Thyroid gland (tissue), 4 donors: ENCODE measurements at regions not wholly inside any gene's neighbourhood (a gene's known extent, or its start where the extent isn't known, plus 50 kb on each side); places are given as distances from the start of the nearest gene placed in this dataset.

ENCODE experiments used
- DNase-seq, 2 donors: peaks; one replicate each; pipeline ENCODE4 v3.0.0-alpha.2; 2019
- H3K27ac ChIP-seq, 3 donors: fragments of 200-600 bp; sonication (generic); 1 replicate in 2 of 3; 2 replicates in 1 of 3; pipeline ENCODE4 v1.5.1; 2016 to 2019; ENCODE audit warnings: mild to moderate bottlenecking in 1 of 3, moderate library complexity in 1 of 3
- H3K27me3 ChIP-seq: fragments of 200-600 bp; sonication (generic); one replicate; pipeline ENCODE4 v1.5.1; 2019
- H3K36me3 ChIP-seq, 2 donors: fragments of 200-600 bp; sonication (generic); one replicate each; pipeline ENCODE4 v1.5.1; 2016 to 2019
- H3K4me1 ChIP-seq, 2 donors: fragments of 200-600 bp; sonication (generic); one replicate each; pipeline ENCODE4 v1.5.1; 2017 to 2019
- H3K4me3 ChIP-seq, 3 donors: fragments of 200-600 bp; sonication (generic); replicated peaks in 1 of 3; 1 replicate in 2 of 3; 2 replicates in 1 of 3; pipeline ENCODE4 v1.5.1; 2016; ENCODE audit warnings: mild to moderate bottlenecking in 1 of 3
- H3K9me3 ChIP-seq: fragments of 200-600 bp; sonication (generic); one replicate; pipeline ENCODE4 v1.5.1; 2017
- POLR2A ChIP-seq, 2 donors: fragments of 450-650 bp; IDR thresholded peaks; one replicate each; pipeline ENCODE4 v1.6.1; 2017; ENCODE audit warnings: antibody characterized with exemption in 2 of 2, mild to moderate bottlenecking in 2 of 2, moderate library complexity in 1 of 2
- WGBS, 2 donors: methylation state at CpG; one replicate each; pipeline ENCODE4 v1.1.5; 2017; 5-methylcytosine and 5-hydroxymethylcytosine counted together
- intact Hi-C: fragments of 100-400 bp; cut with DNase I; formaldehyde crosslinking; loops from one replicate; pipeline ENCODE4 v1.15.1; 2023
- TF ChIP-seq, protein P1 (sequence below), 6 experiments: fragments of 200-600 bp in 3 of 6; fragments of 450-650 bp in 3 of 6; sonication (generic) in 3 of 6; IDR thresholded peaks; one replicate each; pipeline ENCODE4 v1.5.1; 2016 to 2019; ENCODE audit warnings: antibody characterized with exemption in 6 of 6, mild to moderate bottlenecking in 2 of 6, inconsistent platforms in 1 of 6, moderate library complexity in 1 of 6

DNA sequence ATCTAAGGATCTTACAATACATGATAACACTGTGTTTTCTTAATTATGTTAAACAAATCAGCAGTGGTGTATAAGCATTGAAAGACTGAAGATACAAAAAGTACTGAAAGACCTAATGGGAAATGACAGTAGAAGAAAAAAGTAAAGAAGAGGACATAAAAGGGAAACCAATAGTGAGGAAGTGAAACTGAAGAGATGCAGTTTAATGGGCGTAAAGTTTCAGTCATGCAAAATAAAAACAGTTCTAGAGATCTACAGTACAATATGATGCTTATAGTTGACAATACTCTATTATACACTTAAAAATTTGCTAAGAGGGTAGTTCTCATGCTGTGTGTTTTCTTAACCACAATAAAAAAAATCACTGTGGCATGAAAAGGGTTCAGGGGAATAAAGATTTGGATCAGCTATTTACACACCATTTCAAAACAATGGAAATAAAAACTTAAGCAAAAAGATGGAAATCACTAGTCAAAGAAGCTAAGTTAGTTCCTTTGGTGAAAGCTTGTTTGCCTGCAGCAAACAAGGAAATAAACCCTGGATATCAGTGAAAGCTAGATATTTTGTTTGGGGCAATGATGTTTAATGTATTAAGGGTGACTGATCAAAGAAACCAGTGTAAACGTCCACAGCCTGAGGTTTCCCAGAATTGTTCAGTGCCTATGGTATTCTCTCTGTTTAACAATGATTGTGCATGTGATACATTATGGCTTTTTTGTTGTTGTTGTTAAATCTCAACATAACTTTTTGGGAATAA is 1160.8 kb upstream of the ADGRL2 start:
- H3K27ac ChIP-seq: no peak overlapping the region
- intact Hi-C loops: no loop called here
- H3K9me3 ChIP-seq: no peaks in the 10 kb centered on the region
- no peaks in the 10 kb centered on the region for H3K4me1 ChIP-seq
- TF ChIP-seq, protein P1, sequence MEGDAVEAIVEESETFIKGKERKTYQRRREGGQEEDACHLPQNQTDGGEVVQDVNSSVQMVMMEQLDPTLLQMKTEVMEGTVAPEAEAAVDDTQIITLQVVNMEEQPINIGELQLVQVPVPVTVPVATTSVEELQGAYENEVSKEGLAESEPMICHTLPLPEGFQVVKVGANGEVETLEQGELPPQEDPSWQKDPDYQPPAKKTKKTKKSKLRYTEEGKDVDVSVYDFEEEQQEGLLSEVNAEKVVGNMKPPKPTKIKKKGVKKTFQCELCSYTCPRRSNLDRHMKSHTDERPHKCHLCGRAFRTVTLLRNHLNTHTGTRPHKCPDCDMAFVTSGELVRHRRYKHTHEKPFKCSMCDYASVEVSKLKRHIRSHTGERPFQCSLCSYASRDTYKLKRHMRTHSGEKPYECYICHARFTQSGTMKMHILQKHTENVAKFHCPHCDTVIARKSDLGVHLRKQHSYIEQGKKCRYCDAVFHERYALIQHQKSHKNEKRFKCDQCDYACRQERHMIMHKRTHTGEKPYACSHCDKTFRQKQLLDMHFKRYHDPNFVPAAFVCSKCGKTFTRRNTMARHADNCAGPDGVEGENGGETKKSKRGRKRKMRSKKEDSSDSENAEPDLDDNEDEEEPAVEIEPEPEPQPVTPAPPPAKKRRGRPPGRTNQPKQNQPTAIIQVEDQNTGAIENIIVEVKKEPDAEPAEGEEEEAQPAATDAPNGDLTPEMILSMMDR (IDR thresholded peaks at IDR 0.05): no peak
- no peak for TF ChIP-seq POLR2A (IDR thresholded peaks at IDR 0.05)
- no peak overlapping the region for H3K4me3 ChIP-seq
- no peaks in the 10 kb centered on the region for H3K27me3 ChIP-seq
- H3K36me3 ChIP-seq: no peaks in the 10 kb centered on the region
- no peak for DNase-seq
- 24 to 38% methylated on average over 2 of the region's 2 CpGs for WGBS, 2 donors

DNA sequence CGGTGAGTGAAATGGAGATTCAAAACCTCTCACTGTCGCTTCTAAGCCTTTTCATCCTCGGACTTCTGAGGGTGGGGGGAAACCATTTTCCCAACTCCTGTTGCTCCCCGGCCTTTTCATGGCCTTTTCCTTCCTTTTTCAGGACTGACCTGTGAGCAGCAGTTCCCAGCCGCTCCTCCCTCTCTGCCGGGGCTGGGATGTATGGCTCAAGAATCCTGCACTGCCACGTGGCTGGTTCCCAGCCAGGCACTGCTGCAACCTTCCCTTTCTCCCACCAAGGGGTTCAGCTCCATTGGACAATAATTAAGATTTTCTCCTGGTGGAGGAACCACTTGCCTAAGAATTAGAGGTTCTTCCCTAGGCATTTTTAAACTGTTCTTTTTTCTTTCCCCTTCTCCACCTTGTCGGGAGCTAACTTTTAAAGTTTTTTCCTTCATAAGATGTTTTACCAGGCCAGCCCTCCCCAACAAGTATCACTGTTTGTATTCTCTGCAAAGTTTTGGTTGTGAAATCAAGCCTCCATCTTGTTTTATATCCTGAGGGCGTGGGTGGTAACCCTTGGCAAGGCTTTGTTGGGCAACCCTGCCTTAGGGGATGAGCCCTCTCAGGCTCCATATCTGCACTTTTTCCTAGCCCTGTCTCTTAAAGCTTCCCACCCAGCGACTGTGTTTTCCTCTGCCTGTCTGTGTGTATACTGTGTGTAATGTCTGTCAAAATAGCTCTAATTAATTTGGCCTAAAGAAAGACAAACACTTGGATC is 1166.6 kb upstream of the ADGRL2 start:
- WGBS, 2 donors: 68 to 69% methylated on average over 10 of the region's 10 CpGs
- H3K9me3 ChIP-seq: no peaks in the 10 kb centered on the region
- no peaks in the 10 kb centered on the region for H3K27me3 ChIP-seq
- H3K27ac ChIP-seq: no peak overlapping the region
- no peak for DNase-seq
- no peaks in the 10 kb centered on the region for H3K4me1 ChIP-seq
- no peak overlapping the region for H3K4me3 ChIP-seq
- intact Hi-C loops: no loop called here
- TF ChIP-seq, protein P1 (IDR thresholded peaks at IDR 0.05): no peak
- TF ChIP-seq POLR2A (IDR thresholded peaks at IDR 0.05): no peak
- no peaks in the 10 kb centered on the region for H3K36me3 ChIP-seq

DNA sequence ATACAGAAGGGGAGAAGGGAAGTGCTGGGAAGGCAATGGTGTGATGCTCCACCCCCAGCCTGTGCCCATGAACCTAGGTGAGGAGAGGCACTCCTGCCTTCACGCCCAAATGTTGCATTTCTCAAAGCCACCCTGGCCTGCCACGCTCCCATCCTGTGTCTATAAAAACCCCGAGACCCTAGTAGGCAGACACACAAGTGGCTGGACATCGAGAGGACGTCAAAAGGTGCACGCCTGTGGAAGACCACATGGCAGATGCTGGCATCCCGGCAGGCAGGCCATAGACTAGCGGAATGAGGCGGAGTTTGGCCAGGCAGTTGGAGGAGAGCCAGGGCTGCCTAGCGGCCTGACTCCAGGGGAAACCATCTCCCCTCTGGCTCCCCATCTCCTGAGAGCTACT is 1168.5 kb upstream of the ADGRL2 start:
- intact Hi-C loops: no loop called here
- Histone ChIP-seq H3K36me3 (no peaks in the 10 kb centered on the region), H3K9me3 (no peaks in the 10 kb centered on the region), H3K27ac (no peak overlapping the region), H3K4me3 (no peak overlapping the region), H3K4me1 (no peaks in the 10 kb centered on the region), H3K27me3 (no peaks in the 10 kb centered on the region)
- TF ChIP-seq POLR2A (IDR thresholded peaks at IDR 0.05): no peak
- TF ChIP-seq, protein P1 (IDR thresholded peaks at IDR 0.05): no peak
- WGBS, 2 donors: 86 to 89% methylated on average over 8 to 9 of the region's 10 CpGs
- no peak for DNase-seq

DNA sequence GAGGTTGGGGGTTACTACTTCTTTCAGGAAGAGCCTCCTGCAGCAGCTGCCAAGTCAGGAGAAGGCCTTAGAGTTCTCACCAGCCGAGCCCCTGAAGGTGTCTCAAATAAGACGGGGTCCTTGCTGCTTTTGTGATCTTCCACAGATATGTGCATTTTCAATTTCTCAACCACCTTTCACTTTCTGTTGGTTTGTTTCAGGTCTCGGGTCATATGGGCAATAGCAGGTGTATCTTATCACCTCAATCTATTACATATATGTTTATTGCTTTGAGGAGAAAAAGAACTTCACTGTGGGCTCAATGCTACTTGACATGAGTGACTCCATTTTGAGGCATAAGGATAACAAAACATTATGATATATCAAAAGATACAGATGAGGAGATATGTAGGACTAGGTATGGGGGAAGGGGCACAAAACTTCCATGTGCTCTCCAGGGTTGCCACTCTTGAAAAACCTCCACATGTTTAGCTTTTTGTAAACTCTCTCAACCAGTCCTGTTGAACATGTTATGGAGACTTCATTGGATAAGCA is 1171.4 kb upstream of the ADGRL2 start:
- no peaks in the 10 kb centered on the region for H3K36me3 ChIP-seq
- intact Hi-C loops: no loop called here
- no peaks in the 10 kb centered on the region for H3K27me3 ChIP-seq
- TF ChIP-seq POLR2A (IDR thresholded peaks at IDR 0.05): no peak
- TF ChIP-seq, protein P1 (IDR thresholded peaks at IDR 0.05): no peak
- H3K27ac ChIP-seq: no peak overlapping the region
- no peaks in the 10 kb centered on the region for H3K9me3 ChIP-seq
- DNase-seq: no peak
- 91 to 94% methylated on average over 3 of the region's 3 CpGs for WGBS, 2 donors
- H3K4me3 ChIP-seq: no peak overlapping the region
- no peaks in the 10 kb centered on the region for H3K4me1 ChIP-seq

DNA sequence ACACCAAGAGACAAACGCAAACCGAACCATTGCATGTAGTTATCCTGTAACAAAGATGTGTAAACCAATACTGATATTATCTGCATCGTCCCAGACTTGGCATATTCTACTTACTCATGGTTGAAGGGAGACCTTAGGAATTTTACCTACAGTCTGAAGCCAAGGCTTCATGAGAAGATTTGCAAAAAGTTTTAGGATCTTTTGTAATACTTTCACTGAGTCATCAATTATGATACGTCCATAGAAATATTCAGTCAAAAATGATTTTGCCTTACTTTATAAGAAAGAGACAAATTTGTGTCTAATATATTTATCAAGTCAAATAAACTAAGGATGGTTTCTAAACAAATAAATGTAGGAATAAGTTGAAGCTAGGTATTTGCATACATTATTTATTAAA is 1176.1 kb upstream of the ADGRL2 start:
- intact Hi-C loops: no loop called here
- H3K36me3 ChIP-seq: no peaks in the 10 kb centered on the region
- no peak overlapping the region for H3K27ac ChIP-seq
- no peaks in the 10 kb centered on the region for H3K27me3 ChIP-seq
- H3K4me1 ChIP-seq: no peaks in the 10 kb centered on the region
- TF ChIP-seq, protein P1 (IDR thresholded peaks at IDR 0.05): no peak
- no peak for TF ChIP-seq POLR2A (IDR thresholded peaks at IDR 0.05)
- no peak for DNase-seq
- H3K9me3 ChIP-seq: no peaks in the 10 kb centered on the region
- H3K4me3 ChIP-seq: no peak overlapping the region
- 90 to 93% methylated on average over 4 of the region's 4 CpGs for WGBS, 2 donors
